GM19463 (cell line): ENCODE measurements at regions not wholly inside any gene's neighbourhood (a gene's known extent, or its start where the extent isn't known, plus 50 kb on each side); places are given as distances from the start of the nearest gene placed in this dataset.
"Not testable (repeated sequence)": the region's sequence is repeated elsewhere in the genome, so short reads cannot be mapped to it uniquely, and the experiment has no call there.

Source experiments
- ATAC-seq: cut with Tn5 transposase; IDR thresholded peaks from one replicate; pipeline ENCODE4 v1.9.1; 2021; ENCODE audit warnings: mild to moderate bottlenecking, moderate library complexity; ENCODE audit not compliant: unreplicated experiment

DNA sequence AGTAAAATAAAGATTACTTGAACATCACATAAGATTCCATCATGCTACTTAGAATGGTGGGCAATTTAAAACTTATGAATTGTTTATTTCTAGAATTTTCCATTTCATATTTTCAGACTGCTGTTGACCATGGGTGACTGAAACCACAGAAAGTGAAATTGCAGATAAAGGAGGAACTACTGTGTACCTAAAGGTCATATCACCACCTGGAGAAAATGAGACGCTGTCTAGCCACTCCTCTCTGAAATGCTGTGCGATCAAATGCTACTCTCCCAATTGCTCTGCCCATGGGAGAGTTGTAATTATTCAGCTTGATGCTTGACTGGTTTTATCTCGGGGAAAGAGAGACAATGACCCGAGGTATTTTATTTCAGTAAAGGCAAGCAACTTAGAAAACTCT is 128.9 kb upstream of the ERCC4 start:
- ATAC-seq: no peak

DNA sequence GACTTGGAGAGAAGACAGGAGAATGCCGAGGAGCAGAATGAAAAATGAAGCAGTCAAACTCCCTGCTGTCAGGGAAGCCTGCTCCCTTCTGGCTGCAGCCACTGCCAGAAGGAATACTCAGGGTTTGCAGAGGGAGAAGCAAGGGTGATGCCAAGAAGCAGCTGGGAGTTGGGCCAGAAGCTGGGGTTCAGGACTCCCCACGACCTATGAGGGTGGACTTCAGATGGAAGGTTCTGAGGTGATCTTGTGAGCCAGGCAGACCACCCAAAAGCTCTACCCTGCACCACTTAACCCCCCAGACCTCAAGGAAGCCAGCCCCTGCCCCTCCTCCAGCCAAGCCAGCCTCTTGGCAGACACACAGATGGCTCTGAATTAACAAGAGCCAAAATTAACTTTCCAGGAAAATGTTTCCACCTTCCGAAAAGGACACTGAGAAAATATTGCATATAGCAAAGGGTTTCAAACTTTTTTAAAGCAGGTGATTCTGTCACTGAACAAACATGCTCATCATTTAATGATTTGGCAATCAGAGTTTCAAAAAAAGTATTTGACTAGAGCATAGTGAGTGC is 126.0 kb upstream of the ERCC4 start:
- ATAC-seq: no peak

DNA sequence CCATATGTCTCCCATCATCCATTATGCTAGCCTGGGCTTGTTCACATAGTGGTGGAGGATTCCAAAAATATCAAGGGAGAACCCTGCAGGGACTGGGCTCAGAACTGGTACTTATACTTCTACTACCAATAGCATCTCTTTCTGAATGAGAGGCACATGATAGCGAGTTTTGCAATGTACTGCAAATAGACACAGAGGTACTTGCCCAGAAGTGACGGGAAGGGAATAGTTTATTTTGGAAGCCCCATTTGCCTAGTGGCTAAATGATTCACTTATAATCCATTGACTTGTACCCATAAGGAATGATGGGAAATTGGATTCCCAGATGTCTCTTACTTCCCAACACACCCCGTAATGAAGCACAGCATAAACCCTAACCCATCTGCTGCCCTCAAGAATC is 124.8 kb upstream of the ERCC4 start:
- ATAC-seq: no peak

DNA sequence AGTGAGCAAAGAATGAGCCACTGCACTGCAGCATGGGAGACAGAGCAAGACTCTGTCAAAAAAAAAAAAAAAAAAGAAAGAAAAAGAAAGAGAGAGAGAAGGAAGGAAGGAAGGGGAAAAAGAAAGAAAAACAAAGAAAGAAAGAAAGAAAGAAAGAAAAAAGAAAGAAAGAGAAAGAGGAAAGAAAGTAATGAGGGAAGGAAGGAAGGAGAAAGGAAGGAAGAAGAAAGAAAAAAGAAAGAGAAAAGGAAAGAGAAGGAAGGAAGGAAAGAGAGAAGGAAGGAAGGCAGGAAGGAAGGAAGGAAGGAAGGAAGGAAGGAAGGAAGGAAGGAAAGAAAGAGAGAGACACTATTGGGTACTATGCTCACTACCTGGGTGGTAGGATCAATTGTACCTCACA is 122.2 kb upstream of the ERCC4 start:
- no peak for ATAC-seq

DNA sequence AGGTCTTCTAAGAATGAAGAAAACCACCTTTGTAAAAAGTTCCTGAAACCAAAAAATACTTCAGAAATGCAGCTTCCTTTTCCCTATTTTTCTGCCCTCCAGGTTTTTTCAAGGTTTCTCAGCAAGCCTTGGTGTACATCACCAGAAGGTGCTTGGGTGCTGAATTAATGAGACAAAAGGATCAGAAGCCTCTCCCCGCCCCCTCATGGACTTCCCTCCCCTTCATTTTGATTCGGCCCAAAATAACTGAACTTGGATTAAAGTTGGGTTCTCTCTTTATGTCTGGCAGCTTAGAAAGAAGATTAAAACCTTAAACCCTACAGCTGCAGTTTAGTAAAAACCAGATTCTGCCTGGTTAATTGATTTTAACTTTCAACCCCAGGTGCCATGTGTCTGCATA is 121.7 kb upstream of the ERCC4 start:
- ATAC-seq: no peak

DNA sequence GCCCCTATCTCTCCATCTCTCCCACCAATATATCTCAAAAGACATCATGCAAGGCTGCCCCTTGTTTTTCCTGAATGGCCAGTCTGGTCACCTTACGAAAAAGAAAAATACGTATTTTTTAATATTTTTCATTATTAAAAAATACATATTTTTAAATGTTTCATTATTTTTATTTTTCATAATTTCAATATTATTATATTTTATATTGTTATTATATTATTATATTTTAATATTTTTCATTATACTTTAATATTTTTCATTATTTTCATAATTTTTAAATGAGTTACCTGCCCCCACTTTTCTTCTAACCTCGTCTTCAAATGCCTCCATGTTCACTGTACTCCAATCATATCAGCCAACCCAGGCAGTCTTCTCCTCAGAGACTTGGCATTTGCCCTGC is 116.0 kb upstream of the ERCC4 start:
- no peak for ATAC-seq

DNA sequence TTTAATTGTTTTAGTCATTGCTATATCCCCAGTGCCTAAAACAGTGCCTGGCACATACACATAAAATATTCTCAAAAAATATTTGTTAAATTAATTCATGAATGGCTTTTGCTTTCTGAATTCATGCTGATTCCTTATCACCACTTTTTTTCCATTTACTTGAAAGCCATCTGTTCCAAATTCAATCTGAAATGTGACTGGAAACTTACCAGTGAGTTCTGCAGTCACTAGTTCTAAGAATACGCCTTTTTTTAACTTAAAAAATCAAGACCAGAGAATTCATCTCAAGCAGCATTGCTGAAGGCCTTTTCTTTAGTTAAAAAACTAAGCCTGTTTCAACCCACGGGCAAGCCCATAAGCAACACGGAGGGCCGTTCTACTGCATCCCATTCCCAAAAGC is 114.0 kb upstream of the ERCC4 start:
- ATAC-seq: no peak

DNA sequence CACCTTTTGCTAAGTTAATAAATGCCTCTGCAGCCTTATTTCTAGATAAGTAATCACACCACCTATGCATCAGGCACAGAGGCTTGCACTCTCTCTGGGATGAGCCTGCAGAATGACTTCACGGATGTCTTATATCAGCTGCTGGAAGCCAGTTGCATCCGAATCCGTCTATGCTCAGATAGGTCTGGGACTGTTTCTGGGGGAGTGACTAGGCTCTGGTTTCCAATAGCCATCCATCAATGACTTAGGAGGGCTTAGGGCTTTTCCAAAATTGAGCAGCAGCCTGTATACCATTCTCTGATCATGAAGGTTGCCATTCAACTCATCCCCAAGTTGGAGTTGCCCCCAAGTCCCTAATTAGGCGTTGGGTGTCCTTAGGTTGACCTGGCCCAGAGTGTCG is 113.3 kb upstream of the ERCC4 start:
- no peak for ATAC-seq

DNA sequence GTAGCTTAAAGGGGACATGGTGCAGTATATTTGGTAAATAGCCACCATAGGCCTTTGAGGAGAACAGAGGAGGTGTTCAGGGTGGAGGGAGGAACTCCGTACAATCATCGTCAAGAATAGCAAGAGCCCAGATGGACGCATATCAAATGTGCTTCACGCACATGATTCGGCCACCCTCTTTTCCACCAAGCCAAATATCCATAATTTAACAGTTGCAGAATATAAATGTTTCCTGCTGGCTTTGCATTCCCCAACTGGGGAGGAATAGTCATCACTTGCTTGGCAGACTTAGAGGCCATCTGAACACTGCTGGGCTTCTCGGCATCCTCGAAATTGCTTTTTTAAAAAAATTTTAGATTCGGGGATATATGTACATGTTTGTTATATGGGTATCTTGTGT is 111.9 kb upstream of the ERCC4 start:
- no peak for ATAC-seq

DNA sequence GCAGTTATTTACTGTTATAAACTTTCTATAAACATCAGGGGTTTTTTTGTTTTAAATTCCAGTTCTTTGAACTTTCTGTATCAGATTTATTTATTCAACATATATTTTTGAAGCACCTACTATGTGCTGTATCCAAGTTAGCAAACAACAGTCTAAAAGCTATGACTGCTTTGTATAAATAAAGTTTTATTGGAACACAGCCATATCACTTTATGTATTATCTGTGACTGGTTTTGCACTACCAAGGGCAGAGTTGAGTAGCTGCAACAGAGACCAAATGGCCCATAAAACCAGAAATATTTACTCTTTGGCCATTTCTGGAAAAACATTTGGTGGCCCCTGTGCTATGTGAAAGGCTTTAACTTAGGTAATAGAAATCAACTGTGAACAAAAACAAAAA is 110.2 kb upstream of the ERCC4 start:
- ATAC-seq: no peak

DNA sequence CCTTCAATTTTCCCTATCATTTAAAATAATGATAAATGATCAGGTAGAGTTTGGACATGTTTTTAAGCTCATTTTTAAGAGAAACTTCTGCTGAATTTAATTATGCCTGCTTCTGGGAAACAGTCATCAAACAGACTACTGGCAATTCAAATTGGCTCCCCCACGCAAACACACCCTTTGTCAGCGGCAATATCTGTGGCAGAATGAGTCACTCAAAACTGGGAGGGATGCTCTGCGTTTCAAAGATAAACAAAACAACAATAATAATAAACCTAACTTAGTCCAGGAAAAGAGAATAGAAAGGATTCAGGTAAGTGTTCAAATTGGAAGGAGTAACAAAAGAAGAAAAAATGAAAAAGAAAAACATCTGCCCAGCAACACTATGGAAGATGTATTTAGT is 108.1 kb upstream of the ERCC4 start:
- ATAC-seq: no peak

DNA sequence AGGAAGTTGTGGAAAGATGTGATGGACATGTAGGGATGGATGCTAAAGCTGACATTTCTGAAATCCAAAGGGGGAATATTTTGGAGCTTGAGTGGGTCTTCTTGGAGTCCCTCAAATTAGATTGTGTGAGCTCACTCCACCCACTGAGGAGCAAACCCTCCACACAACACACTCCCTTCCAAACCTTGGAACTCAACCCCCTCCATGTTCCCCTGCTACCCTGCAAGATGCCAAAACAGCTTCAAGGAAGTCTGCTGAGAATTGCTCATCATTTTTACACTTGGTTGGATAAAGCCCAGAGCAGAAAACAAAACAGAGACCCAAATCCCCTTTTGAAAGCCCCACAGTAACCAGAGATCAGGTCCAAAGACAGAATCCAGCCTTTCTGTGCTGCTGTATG is 103.3 kb upstream of the ERCC4 start:
- ATAC-seq: no peak

DNA sequence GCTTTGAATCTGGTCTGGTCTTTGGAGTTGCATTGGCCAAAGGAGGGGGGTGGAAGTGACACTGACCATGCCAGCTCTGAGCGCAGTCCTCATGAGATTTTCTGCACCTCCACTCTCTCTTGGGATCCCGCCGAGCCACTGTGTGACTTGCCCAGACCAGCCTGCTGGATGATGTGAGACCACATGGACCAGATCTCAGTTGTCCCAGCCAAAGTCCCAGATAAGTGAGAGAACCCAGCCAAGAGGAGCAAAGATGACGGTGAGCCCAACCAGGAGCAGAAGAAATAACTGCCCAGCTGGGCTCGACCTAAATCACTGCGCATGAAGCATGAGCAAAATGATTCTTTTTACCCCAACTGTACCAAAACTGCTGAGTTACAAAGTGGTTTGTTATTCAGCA is 96.5 kb upstream of the ERCC4 start:
- no peak for ATAC-seq

DNA sequence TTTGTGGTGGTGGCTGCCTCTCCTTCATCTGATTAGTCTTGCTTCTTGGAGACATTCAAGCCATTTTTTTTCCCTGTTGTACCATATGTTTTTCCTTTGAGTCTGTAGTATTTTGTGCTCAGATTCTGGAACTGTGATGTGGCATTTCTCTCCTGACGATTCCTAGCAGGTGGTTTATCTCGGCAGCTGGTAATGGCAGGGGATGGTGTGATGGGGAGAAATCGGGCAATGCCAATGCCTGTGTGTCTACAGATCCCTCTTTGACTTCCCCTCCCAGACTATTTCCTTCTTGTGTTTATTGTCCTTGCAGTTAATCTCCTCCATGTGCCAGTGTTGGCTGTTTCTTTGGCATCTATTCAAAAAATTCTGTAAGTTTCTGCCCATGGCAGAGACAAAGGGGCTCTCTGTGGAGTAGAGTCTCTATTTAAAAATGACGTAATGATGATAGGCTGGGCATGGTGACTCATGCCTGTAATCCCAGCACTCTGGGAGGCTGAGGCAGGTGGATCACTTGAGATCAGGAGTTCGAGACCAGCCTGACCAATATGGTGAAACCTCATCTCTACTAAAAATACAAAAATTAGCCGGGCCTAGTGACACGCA is 90.2 kb upstream of the ERCC4 start:
- no peak for ATAC-seq

DNA sequence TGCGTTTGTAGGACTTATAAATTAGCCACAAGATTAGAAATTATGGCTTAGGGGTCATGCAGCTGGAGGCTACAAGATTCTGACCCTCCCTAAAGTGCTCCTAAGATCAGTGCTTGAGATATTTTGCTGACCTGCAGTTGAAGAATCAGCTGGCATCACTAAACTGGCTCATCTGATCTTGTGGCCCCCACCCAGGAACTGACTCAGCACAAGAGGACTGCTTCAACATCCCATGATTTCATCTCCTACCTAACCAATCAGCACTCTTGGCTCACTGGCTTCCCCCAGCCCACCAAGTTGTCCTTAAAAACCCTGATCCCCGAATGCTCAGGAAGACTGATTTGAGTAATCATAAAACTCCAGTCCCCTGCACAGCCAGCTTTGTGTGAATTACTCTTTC is 86.4 kb upstream of the ERCC4 start:
- ATAC-seq: no peak

DNA sequence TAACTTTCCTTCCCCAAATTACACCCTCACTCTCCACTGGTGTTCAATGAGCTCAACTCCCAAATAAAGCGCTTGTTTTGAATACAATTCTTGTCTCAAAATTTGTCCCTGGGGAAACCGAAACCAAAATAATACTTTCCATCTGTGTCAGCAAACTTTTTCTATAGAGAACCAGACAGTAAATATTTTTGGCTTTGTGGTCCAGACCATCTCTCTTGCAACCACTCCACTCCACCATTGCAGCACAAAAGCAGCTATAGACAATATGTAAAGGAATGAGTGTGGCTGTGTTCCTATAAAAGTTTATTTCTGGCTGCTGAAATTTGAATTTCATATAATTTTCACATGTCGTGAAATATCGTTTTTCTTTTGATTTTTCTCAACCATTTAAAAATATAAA is 84.6 kb upstream of the ERCC4 start:
- ATAC-seq: no peak

DNA sequence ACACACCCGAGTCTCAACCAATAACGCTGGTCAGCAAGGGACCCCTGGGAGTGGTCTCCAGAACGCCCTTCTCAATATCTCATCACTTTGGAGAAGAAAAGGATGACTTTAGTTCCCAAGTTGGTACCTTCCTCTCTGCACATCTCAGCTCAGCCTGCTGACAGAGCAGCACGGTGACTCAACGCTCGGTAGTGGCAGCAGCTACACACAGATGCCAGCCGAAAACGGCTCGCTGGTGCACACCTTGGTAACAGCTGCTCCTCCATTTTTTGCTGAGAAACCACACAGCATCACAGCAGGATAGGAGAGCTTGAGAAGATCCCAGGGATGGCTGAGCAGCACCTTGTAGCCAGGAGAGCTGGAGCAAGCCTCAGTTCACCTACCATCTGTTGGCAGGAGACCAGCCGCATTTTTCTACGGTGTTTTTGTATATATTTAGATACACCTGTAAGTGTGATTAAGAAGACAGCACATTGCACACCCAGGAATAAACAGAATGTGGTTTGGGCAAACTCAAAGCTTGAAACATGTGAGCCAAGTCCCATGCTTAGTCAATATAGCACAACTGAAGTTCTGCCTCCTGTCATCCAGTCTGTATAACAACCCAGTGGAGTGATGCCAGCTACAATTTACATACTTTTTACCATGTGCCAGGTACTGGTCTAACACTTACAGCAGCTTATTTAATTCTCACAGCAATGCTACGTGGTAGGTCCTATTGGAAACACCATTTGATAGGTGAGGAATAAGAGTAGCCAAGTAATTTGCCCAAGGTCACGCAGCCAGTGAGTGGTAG is 83.8 kb upstream of the ERCC4 start:
- no peak for ATAC-seq

DNA sequence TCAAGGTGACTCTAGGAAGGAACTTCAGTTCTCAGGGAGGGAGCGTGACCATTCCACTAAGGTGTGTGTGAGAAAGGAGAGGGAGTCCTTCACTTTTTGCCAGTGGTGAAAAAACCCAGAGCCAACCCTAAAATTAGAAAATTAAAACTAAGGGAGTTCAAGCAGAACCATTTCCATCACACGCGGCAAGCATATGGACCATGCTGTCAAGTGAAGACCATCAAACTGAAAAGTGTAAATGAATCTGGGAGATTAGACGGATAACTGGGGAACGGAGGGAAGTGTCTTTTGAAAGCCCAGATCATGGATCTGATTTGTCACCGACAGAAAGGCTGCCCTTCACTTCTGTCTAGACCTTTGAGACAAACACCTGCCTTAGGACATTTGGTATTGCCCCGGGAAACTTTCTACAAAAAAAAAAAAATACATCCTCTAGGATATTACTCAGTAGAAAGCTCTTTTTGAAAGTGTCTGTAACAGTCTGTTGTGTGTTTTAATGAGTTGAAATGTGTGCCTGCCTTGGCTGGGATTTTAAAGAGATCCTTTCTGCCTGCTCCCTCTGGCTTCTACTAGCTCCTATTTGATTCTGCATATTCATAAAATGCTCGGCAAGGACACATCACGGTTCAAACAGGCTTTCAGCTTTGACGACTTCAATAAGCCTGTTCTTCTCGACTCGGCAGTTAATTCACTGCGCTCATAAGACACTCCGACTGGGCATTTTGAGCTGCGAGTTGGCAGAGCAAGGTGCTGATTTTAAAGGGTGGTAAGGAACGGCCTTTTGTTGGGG is 81.4 kb upstream of the ERCC4 start:
- no peak for ATAC-seq

DNA sequence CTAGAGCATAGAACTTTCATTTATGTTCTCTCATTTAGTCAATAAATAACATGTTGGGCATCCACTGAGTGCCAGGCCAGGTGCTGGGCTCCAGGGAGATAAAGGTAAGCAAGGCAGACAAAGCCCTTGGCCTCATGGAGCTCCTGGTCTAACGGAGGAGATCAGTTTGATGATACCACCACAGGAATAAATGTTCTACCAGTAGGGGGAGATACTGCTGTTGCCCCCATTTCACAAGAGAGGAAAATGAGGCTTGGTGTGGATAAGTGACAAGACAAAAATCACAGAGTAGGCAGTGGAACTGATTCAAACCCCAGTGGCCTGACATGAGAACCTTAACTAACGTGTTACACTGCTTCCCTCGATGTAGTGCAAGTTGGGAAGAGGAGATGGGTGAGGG is 80.4 kb upstream of the ERCC4 start:
- no peak for ATAC-seq

DNA sequence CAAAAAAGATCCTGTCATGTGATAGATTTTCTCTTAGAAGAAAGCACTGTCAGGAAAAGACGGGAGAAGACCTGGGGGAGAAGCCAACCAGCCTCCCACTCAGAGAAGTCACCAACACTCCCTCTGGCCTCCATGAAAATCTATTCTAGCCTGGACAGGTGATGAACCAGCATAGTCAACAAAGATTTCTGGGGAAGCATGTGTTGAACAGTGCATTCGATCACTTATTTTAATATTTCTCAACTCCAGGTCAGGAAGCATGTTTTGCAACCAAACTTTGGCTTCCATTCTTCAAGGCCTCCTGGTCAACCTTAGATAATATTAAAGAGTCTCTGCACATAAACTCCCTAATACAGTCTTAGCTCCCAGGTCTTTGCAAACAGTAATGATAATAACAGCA is 74.7 kb upstream of the ERCC4 start:
- ATAC-seq: no peak

DNA sequence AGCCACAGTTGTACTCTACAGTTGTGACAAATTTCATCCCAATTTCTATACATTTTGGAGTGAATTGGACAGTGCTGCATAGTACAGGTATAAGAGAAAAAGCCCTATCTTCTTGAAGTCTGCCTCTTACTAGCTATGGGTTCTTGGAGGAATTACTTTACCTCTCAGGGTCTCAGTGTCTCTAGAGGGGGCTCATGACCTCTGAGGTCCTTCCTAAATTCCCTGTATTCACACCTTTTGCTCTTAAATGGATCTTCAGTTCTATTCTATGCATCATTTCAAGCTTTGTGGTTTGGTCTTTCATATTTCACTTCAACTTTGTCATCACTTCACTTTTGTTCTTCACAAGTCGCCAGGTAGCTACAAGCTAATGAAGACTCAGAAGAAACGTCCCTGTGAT is 71.2 kb upstream of the ERCC4 start:
- no peak for ATAC-seq

DNA sequence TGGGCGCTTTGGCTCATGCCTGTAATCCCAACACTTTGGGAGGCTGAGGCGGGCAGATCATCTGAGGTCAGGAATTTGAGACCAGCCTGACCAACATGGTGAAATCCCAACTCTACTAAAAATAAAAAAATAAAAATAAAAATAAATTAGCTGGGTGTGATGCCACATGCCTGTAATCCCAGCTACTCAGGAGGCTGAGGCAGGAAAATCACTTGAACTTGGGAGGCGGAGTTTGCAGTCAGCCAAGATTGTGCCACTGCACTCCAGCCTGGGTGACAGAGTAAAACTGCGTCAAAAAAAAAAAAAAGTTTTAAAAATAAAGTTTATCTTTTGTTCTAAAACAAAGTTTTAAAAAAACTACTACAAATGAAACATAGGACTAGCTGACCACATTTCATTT is 69.8 kb upstream of the ERCC4 start:
- ATAC-seq: not testable (repeated sequence)
